ENCODE measurements at regions not wholly inside any gene's neighbourhood (a gene's known extent, or its start where the extent isn't known, plus 50 kb on each side); places are given as distances from the start of the nearest gene placed in this dataset.

GRCh38 chr3:18481946-18482548, 56.9 kb upstream of the SATB1 start:
- DNase-seq (ENCODE audit: low read depth in 2 of 2), result no peak

DNA sequence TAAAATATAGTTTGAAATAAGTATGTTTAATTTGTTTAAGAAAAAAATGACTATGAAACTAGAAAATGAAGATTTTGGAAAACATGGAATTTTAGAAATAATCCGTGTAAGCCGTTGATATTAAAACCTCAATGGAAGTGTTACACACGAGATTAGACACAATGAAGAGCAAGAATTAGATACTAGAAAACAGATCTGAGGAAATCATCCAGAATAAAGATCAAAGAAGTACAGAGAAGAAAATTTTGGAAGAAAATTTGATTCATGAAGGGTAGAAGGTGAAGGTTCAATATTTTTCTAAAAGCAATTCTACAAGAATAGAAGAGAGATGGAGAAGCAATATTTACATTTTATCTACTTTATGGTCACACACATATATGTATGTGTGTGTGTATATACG, 52.5 kb upstream of the SATB1 start:
- no peak for DNase-seq (ENCODE audit: low read depth in 2 of 2)
